Upper lobe of left lung (tissue), 6 donors: ENCODE measurements at regions not wholly inside any gene's neighbourhood (a gene's known extent, or its start where the extent isn't known, plus 50 kb on each side); places are given as distances from the start of the nearest gene placed in this dataset.

Experiments
- ATAC-seq, 2 donors: fragments of 200-7000 bp; cut with Tn5 transposase; one replicate each; pipeline ENCODE4 v1.9.1; 2022; ENCODE audit warnings: mild to moderate bottlenecking in 2 of 2, moderate library complexity in 2 of 2; ENCODE audit not compliant: low FRiP score in 2 of 2
- DNase-seq, 2 donors: peaks; one replicate each; pipeline ENCODE4 v3.0.0-alpha.2; 2019 to 2020
- H3K27ac ChIP-seq, 4 donors: fragments of 200-600 bp; sonication (generic); one replicate each; pipeline ENCODE4 v1.5.1; 2016 to 2019
- H3K27me3 ChIP-seq, 4 donors: fragments of 200-600 bp; sonication (generic); one replicate each; pipeline ENCODE4 v1.5.1; 2017 to 2019
- H3K36me3 ChIP-seq, 4 donors: fragments of 200-600 bp; sonication (generic); one replicate each; pipeline ENCODE4 v1.5.1; 2016 to 2019
- H3K4me1 ChIP-seq, 4 donors: fragments of 200-600 bp; sonication (generic); one replicate each; pipeline ENCODE4 v1.5.1; 2018 to 2019
- H3K4me3 ChIP-seq, 4 donors: fragments of 200-600 bp; sonication (generic); one replicate each; pipeline ENCODE4 v1.5.1; 2017 to 2019; ENCODE audit warnings: mild to moderate bottlenecking in 2 of 4, moderate library complexity in 1 of 4
- H3K9me3 ChIP-seq, 4 donors: fragments of 200-600 bp; sonication (generic); one replicate each; pipeline ENCODE4 v1.5.1; 2018 to 2019
- EP300 ChIP-seq, 4 donors: sonication (generic); formaldehyde crosslinking; IDR thresholded peaks; one replicate each; pipeline ENCODE4 v1.5.1; 2017; ENCODE audit warnings: antibody characterized with exemption in 4 of 4, control low read depth in 2 of 4
- POLR2A ChIP-seq, 4 donors: fragments of 450-650 bp; IDR thresholded peaks; one replicate each; pipeline ENCODE4 v1.5.1; 2016 to 2017; ENCODE audit warnings: antibody characterized with exemption in 4 of 4, mild to moderate bottlenecking in 2 of 4
- POLR2AphosphoS5 ChIP-seq, 2 donors: sonication (generic); formaldehyde crosslinking; IDR thresholded peaks; one replicate each; pipeline ENCODE4 v1.5.1; 2017; ENCODE audit warnings: antibody characterized with exemption in 2 of 2
- WGBS, 2 donors: methylation state at CpG; one replicate each; pipeline ENCODE4 v1.1.5; 2017 to 2018; 5-methylcytosine and 5-hydroxymethylcytosine counted together
- TF ChIP-seq, protein P1 (sequence below), 6 experiments: fragments of 450-650 bp in 4 of 6; fragments of 200-600 bp in 2 of 6; sonication (generic) in 2 of 6; IDR thresholded peaks; one replicate each; pipeline ENCODE4 v1.5.1; 2016 to 2019; ENCODE audit warnings: antibody characterized with exemption in 6 of 6
- donor health status: DM: no; HTN: no; CAD: no; lungs with moderate emphysema.
- donor health status: DM: no; HTN: yes; CAD: no; lungs with severe emphysema.

DNA sequence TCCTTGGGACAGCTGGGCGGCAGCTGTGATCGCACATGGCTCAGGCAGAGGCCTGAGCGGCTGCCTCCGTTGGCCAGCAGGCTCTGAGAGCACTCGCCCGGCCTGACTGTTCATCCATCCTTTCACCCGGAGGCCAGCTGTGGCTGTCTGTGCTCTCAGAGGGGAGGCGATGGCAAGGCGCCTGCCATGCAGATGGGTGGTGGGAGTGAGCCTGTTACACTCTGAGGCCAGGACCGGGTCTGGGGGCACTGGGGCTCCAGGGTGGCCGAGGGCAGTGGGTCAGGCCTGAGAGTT lies 292.3 kb downstream of the TMEM121 start:
- Histone ChIP-seq H3K27me3 (no peaks in the 10 kb centered on the region), H3K4me3 (no peak overlapping the region), H3K36me3 (no peaks in the 10 kb centered on the region), H3K4me1 (no peaks in the 10 kb centered on the region), H3K9me3 (no peaks in the 10 kb centered on the region), H3K27ac (no peak overlapping the region)
- WGBS, 2 donors = 66 to 80% methylated on average over 5 to 11 of the region's 11 CpGs
- ATAC-seq = peak in 1 of 2 donors; percentile 29
- TF ChIP-seq POLR2A (IDR thresholded peaks at IDR 0.05) (no peak), EP300 (IDR thresholded peaks at IDR 0.05) (no peak), POLR2AphosphoS5 (IDR thresholded peaks at IDR 0.05) (no peak)
- TF ChIP-seq, protein P1, sequence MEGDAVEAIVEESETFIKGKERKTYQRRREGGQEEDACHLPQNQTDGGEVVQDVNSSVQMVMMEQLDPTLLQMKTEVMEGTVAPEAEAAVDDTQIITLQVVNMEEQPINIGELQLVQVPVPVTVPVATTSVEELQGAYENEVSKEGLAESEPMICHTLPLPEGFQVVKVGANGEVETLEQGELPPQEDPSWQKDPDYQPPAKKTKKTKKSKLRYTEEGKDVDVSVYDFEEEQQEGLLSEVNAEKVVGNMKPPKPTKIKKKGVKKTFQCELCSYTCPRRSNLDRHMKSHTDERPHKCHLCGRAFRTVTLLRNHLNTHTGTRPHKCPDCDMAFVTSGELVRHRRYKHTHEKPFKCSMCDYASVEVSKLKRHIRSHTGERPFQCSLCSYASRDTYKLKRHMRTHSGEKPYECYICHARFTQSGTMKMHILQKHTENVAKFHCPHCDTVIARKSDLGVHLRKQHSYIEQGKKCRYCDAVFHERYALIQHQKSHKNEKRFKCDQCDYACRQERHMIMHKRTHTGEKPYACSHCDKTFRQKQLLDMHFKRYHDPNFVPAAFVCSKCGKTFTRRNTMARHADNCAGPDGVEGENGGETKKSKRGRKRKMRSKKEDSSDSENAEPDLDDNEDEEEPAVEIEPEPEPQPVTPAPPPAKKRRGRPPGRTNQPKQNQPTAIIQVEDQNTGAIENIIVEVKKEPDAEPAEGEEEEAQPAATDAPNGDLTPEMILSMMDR (IDR thresholded peaks at IDR 0.05) = no peak
- DNase-seq = peak in 1 of 2 donors; percentile 60

DNA sequence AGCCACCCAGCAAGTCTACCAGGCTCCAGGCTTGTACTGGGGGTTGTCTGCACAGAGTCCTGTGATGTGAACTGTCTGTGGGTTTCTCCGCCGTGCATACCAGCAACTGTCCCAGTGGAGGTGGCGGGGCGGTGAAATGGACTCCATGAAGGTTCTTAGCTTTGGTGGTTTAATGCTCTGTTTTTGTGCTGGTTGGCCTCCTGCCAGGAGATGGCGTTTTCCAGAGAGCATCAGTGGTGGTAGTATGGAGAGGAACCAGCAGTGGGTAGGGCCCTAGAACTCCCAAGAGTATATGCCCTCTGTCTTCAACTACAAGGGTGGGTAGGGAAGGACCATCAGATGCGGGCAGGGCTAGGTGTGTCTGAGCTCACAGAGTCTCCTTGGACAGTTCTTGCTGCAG lies 303.8 kb downstream of the TMEM121 start:
- WGBS, 2 donors = 71 to 92% methylated on average over 5 to 6 of the region's 6 CpGs
- no peaks in the 10 kb centered on the region for H3K9me3 ChIP-seq
- no peaks in the 10 kb centered on the region for H3K4me1 ChIP-seq
- no peaks in the 10 kb centered on the region for H3K36me3 ChIP-seq
- no peaks in the 10 kb centered on the region for H3K27me3 ChIP-seq
- DNase-seq (no peak), ATAC-seq (no peak)
- H3K4me3 ChIP-seq = no peak overlapping the region
- no peak overlapping the region for H3K27ac ChIP-seq
- TF ChIP-seq POLR2AphosphoS5 (IDR thresholded peaks at IDR 0.05) (no peak), EP300 (IDR thresholded peaks at IDR 0.05) (no peak), POLR2A (IDR thresholded peaks at IDR 0.05) (no peak)
- TF ChIP-seq, protein P1 (IDR thresholded peaks at IDR 0.05) = no peak

DNA sequence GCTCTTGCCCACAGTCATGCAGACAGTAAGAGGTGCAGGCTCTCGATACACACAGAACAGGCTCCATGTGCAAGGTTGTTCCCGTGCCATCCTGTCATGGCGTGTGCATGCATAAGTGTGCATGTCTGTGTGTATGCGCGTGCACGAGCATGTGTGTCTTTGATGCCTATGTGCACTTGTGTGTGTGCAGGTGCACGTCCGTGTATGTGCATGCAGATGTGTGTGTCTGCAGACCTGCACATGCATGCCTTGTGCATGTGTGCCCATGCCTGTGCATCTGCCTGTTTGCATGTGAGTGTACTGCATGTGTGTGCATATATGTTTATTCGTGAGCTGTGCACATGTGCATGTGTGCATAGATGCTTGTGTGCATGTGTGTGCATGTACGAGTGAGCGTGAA lies 309.8 kb downstream of the TMEM121 start:
- H3K9me3 ChIP-seq = no peaks in the 10 kb centered on the region
- DNase-seq (no peak), ATAC-seq (no peak)
- no peaks in the 10 kb centered on the region for H3K36me3 ChIP-seq
- H3K27ac ChIP-seq = no peak overlapping the region
- H3K27me3 ChIP-seq = no peaks in the 10 kb centered on the region
- TF ChIP-seq, protein P1 (IDR thresholded peaks at IDR 0.05) = no peak
- TF ChIP-seq EP300 (IDR thresholded peaks at IDR 0.05) = no peak
- TF ChIP-seq POLR2AphosphoS5 (IDR thresholded peaks at IDR 0.05) = no peak
- no peak for TF ChIP-seq POLR2A (IDR thresholded peaks at IDR 0.05)
- H3K4me3 ChIP-seq = no peak overlapping the region
- H3K4me1 ChIP-seq = no peaks in the 10 kb centered on the region
- 94% methylated on average over 11 of the region's 11 CpGs for WGBS, 2 donors

DNA sequence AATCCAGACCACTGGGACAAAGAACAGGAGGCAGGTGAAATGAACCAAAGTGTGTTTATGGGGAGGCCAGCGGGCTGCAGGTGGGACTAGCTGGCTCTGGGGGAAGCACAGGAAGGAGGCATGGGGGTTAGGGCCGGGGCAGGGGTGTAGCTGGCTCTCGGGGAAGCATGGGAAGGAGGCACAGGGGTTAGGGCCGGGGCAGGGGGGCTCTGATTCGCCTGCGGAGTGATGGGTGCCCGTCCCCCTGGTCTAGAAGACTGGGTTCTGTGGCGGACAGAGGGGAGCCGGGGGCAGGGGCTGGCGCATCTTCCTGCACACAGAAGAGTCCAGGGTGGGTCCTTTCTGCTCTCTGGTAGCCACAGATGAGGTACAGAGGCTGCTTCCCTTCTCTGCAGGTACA lies 310.3 kb downstream of the TMEM121 start:
- peak in 1 of 2 donors; percentile 50 for DNase-seq
- 80 to 85% methylated on average over 6 to 10 of the region's 10 CpGs for WGBS, 2 donors
- no peak for ATAC-seq
- no peak for TF ChIP-seq POLR2A (IDR thresholded peaks at IDR 0.05)
- no peak for TF ChIP-seq EP300 (IDR thresholded peaks at IDR 0.05)
- TF ChIP-seq POLR2AphosphoS5 (IDR thresholded peaks at IDR 0.05) = no peak
- TF ChIP-seq, protein P1 (IDR thresholded peaks at IDR 0.05) = no peak
- Histone ChIP-seq H3K27ac (no peak overlapping the region), H3K9me3 (no peaks in the 10 kb centered on the region), H3K4me3 (no peak overlapping the region), H3K36me3 (no peaks in the 10 kb centered on the region), H3K27me3 (no peaks in the 10 kb centered on the region), H3K4me1 (no peaks in the 10 kb centered on the region)

DNA sequence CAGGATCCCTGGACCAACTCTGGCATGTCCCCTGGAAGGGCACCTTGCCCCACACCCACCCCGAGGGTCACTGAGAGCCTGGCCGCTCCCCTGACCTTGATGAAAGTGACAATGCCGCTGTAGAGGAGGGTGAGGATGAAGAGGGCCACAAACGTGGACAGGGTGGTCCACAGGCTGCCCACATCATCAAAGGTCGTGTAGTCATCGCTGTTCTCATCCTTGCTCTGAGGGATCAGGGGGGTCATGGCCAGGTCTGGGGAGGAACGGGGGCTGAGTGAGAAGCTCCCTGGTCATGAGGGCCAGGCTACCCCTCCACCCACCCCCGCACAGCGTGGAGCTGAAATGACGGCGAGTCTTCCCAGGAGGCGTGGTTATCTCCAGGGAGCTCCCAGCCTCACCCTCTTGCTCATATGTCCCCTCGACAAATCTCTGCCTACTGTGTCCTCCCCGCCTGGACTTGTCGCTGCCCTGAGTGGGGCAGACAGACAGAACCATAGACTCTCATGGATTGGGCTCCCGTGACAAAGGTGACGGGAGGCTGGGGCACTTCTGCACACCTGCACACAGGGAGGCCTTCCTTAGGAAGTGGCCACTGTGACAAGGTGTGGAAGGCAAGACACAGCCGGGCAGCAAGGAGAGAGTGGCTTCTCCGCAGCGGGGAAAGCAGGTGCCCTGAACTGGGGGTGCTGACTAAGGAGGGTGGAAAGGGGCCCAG lies 311.1 kb downstream of the TMEM121 start:
- ATAC-seq = no peak
- no peaks in the 10 kb centered on the region for H3K4me1 ChIP-seq
- no peak for DNase-seq
- no peaks in the 10 kb centered on the region for H3K27me3 ChIP-seq
- H3K27ac ChIP-seq = no peak overlapping the region
- H3K9me3 ChIP-seq = no peaks in the 10 kb centered on the region
- TF ChIP-seq, protein P1 (IDR thresholded peaks at IDR 0.05) = no peak
- WGBS, 2 donors = 86 to 88% methylated on average over 15 to 20 of the region's 20 CpGs
- no peak overlapping the region for H3K4me3 ChIP-seq
- no peaks in the 10 kb centered on the region for H3K36me3 ChIP-seq
